Smooth muscle cell (in vitro differentiated cells): ENCODE measurements at regions not wholly inside any gene's neighbourhood (a gene's known extent, or its start where the extent isn't known, plus 50 kb on each side); places are given as distances from the start of the nearest gene placed in this dataset.

ENCODE experiments used
- DNase-seq: peaks from one replicate; lab custom pipeline; 2025; ENCODE audit not compliant: unreplicated experiment; lab: John Stamatoyannopoulos, UW
- H2AFZ ChIP-seq: fragments of 200-600 bp; sonication (generic); 2 replicates; pipeline ENCODE4 v1.6.0; 2016; ENCODE audit warnings: antibody characterized with exemption, low read depth, mild to moderate bottlenecking
- H3F3A ChIP-seq: fragments of 200-600 bp; sonication (generic); 2 replicates; pipeline ENCODE4 v1.6.0; 2017; ENCODE audit warnings: antibody characterized with exemption, low read depth
- H3K27ac ChIP-seq: fragments of 200-600 bp; sonication (generic); 2 replicates; pipeline ENCODE4 v1.5.1; 2016; ENCODE audit warnings: low read depth, mild to moderate bottlenecking
- H3K27me3 ChIP-seq: fragments of 200-600 bp; sonication (generic); 2 replicates; pipeline ENCODE4 v1.6.1; 2016; ENCODE audit warnings: low read depth, mild to moderate bottlenecking
- H3K36me3 ChIP-seq: fragments of 200-600 bp; sonication (generic); 2 replicates; pipeline ENCODE4 v1.5.1; 2016; ENCODE audit warnings: low read depth
- H3K4me1 ChIP-seq: fragments of 200-600 bp; sonication (generic); 2 replicates; pipeline ENCODE4 v1.5.1; 2016; ENCODE audit warnings: low read depth
- H3K4me2 ChIP-seq: fragments of 200-600 bp; sonication (generic); 2 replicates; pipeline ENCODE4 v1.6.0; 2016; ENCODE audit warnings: mild to moderate bottlenecking
- H3K4me3 ChIP-seq: fragments of 200-600 bp; sonication (generic); 2 replicates; pipeline ENCODE4 v1.5.1; 2016; ENCODE audit warnings: mild to moderate bottlenecking
- H3K79me2 ChIP-seq: fragments of 200-600 bp; sonication (generic); 2 replicates; pipeline ENCODE4 v1.6.0; 2016; ENCODE audit warnings: low read depth, mild to moderate bottlenecking
- H3K9ac ChIP-seq: fragments of 200-600 bp; sonication (generic); 2 replicates; pipeline ENCODE4 v1.6.0; 2016; ENCODE audit warnings: low read depth
- H3K9me3 ChIP-seq: fragments of 200-600 bp; sonication (generic); replicated peaks from 2 replicates; pipeline ENCODE4 v1.5.1; 2016; ENCODE audit warnings: low read depth
- H4K20me1 ChIP-seq: fragments of 200-600 bp; sonication (generic); 2 replicates; pipeline ENCODE4 v1.6.0; 2016; ENCODE audit warnings: low read depth
- CTCF ChIP-seq: fragments of 200-600 bp; sonication (generic); IDR thresholded peaks from 2 replicates; pipeline ENCODE4 v1.5.1; 2017; ENCODE audit warnings: borderline replicate concordance, mild to moderate bottlenecking, antibody characterized with exemption; ENCODE audit not compliant: insufficient read depth, poor library complexity, severe bottlenecking
- WGBS: methylation state at CpG from one replicate; pipeline ENCODE4 v1.1.7; 2016; ENCODE audit warnings: low lambda C conversion rate; 5-methylcytosine and 5-hydroxymethylcytosine counted together

- Histone ChIP-seq H3K4me3 (no peak overlapping the region), H3F3A (peaks cover 10% of the 10 kb centered on the region), H3K36me3 (no peaks in the 10 kb centered on the region), H3K9ac (no peak overlapping the region), H3K27me3 (no peaks in the 10 kb centered on the region), H2AFZ (no peak overlapping the region), H3K27ac (no peak overlapping the region), H3K79me2 (peaks cover 28% of the 10 kb centered on the region), H4K20me1 (peaks cover 35% of the 10 kb centered on the region), H3K4me2 (no peak overlapping the region), H3K9me3 (no peaks in the 10 kb centered on the region), H3K4me1 (peaks cover 12% of the 10 kb centered on the region)
- 91% methylated on average over 4 of the region's 4 CpGs for WGBS
- DNase-seq: no peak
- TF ChIP-seq CTCF: no peak
These were observed 308.3 kb downstream of the SOX9 start for GRCh38 chr17:72429066-72429638.

- Histone ChIP-seq H4K20me1 (peaks cover 40% of the 10 kb centered on the region), H3K4me3 (no peak overlapping the region), H3K4me1 (peaks cover 12% of the 10 kb centered on the region), H3K9ac (no peak overlapping the region), H3K4me2 (no peak overlapping the region), H3K27ac (no peak overlapping the region), H2AFZ (no peak overlapping the region), H3K9me3 (no peaks in the 10 kb centered on the region), H3K36me3 (no peaks in the 10 kb centered on the region), H3F3A (peaks cover 10% of the 10 kb centered on the region), H3K79me2 (peaks cover 31% of the 10 kb centered on the region), H3K27me3 (no peaks in the 10 kb centered on the region)
- DNase-seq: no peak
- 88% methylated on average over 20 of the region's 20 CpGs for WGBS
- peak; percentile 22 for TF ChIP-seq CTCF
These were observed 310.0 kb downstream of the SOX9 start for GRCh38 chr17:72430611-72431432.

GRCh38 chr17:72432143-72432621 lies 311.4 kb downstream of the SOX9 start:
- H3K4me3 ChIP-seq: no peak overlapping the region
- peaks cover 42% of the 10 kb centered on the region for H3K79me2 ChIP-seq
- H3K27ac ChIP-seq: no peak overlapping the region
- H3F3A ChIP-seq: peaks cover 10% of the 10 kb centered on the region
- no peaks in the 10 kb centered on the region for H3K9me3 ChIP-seq
- peak overlapping the region; percentile 67 for H3K4me2 ChIP-seq
- H3K27me3 ChIP-seq: no peaks in the 10 kb centered on the region
- no peaks in the 10 kb centered on the region for H3K36me3 ChIP-seq
- peaks cover 12% of the 10 kb centered on the region for H3K4me1 ChIP-seq
- no peak for DNase-seq
- 32% methylated on average over 11 of the region's 11 CpGs for WGBS
- H4K20me1 ChIP-seq: peaks cover 52% of the 10 kb centered on the region
- no peak overlapping the region for H2AFZ ChIP-seq
- peak overlapping the region; percentile 9 for H3K9ac ChIP-seq
- TF ChIP-seq CTCF: no peak

GRCh38 chr17:72432881-72433280 lies 312.1 kb downstream of the SOX9 start:
- no peak overlapping the region for H3K27ac ChIP-seq
- peaks cover 12% of the 10 kb centered on the region for H3K4me1 ChIP-seq

More at GRCh38 chr17:72432881-72433280, 312.1 kb downstream of the SOX9 start:
- H3K9ac ChIP-seq: peak overlapping the region; percentile 9
- H3K27me3 ChIP-seq: no peaks in the 10 kb centered on the region
- peaks cover 49% of the 10 kb centered on the region for H3K79me2 ChIP-seq
- no peak for TF ChIP-seq CTCF
- H3F3A ChIP-seq: peaks cover 10% of the 10 kb centered on the region
- peaks cover 48% of the 10 kb centered on the region for H4K20me1 ChIP-seq
- 52% methylated on average over 4 of the region's 4 CpGs for WGBS
- no peaks in the 10 kb centered on the region for H3K9me3 ChIP-seq
- no peaks in the 10 kb centered on the region for H3K36me3 ChIP-seq
- no peak overlapping the region for H3K4me3 ChIP-seq
- peak overlapping the region; percentile 67 for H3K4me2 ChIP-seq
- peak overlapping the region; percentile 1 for H2AFZ ChIP-seq
- no peak for DNase-seq
